ENCODE measurements at regions not wholly inside any gene's neighbourhood (a gene's known extent, or its start where the extent isn't known, plus 50 kb on each side); places are given as distances from the start of the nearest gene placed in this dataset.

DNA sequence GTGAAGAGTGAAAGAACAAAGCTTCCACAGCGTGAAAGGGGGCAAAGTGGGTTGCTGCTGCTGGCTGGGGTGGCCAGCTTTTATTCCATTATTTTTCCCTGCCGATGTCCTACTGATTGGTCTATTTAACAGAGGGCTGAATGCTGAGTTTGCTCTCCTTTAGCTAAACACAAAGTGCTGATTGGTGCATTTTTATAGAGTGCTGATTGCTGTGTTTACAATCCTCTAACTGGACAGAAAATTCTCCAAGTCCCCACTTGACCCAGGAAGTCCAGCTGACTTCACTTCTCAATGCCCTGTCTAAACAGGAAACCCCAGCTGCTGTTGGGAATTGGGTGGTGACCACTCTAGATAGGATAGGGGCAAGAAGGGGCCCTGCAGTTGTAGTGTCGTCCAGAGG is 335.6 kb upstream of the RBMY1B start:
- TF ChIP-seq, protein P1, sequence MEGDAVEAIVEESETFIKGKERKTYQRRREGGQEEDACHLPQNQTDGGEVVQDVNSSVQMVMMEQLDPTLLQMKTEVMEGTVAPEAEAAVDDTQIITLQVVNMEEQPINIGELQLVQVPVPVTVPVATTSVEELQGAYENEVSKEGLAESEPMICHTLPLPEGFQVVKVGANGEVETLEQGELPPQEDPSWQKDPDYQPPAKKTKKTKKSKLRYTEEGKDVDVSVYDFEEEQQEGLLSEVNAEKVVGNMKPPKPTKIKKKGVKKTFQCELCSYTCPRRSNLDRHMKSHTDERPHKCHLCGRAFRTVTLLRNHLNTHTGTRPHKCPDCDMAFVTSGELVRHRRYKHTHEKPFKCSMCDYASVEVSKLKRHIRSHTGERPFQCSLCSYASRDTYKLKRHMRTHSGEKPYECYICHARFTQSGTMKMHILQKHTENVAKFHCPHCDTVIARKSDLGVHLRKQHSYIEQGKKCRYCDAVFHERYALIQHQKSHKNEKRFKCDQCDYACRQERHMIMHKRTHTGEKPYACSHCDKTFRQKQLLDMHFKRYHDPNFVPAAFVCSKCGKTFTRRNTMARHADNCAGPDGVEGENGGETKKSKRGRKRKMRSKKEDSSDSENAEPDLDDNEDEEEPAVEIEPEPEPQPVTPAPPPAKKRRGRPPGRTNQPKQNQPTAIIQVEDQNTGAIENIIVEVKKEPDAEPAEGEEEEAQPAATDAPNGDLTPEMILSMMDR (IDR thresholded peaks at IDR 0.05) = no peak
- no peak for TF ChIP-seq POLR2A (IDR thresholded peaks at IDR 0.05)

Measured in upper lobe of left lung (tissue), 4 donors.